GM23248 (cell line): ENCODE measurements at regions not wholly inside any gene's neighbourhood (a gene's known extent, or its start where the extent isn't known, plus 50 kb on each side); places are given as distances from the start of the nearest gene placed in this dataset.

Experiments used
- DNase-seq: peaks from one replicate; pipeline ENCODE4 v3.0.0-alpha.2; 2015
- H2AFZ ChIP-seq: fragments of 200-600 bp; sonication (generic); 2 replicates; pipeline ENCODE4 v1.6.1; 2016; ENCODE audit warnings: antibody characterized with exemption
- H3F3A ChIP-seq: fragments of 200-600 bp; sonication (generic); 2 replicates; pipeline ENCODE4 v1.6.1; 2016; ENCODE audit warnings: mild to moderate bottlenecking, antibody characterized with exemption, mixed run types; ENCODE audit not compliant: insufficient read depth
- H3K27ac ChIP-seq: fragments of 200-600 bp; sonication (generic); 2 replicates; pipeline ENCODE4 v1.5.1; 2016; ENCODE audit warnings: mild to moderate bottlenecking
- H3K27me3 ChIP-seq: fragments of 200-600 bp; sonication (generic); replicated peaks from 2 replicates; pipeline ENCODE4 v1.6.1; 2016; ENCODE audit warnings: mild to moderate bottlenecking; ENCODE audit not compliant: insufficient read depth
- H3K36me3 ChIP-seq: fragments of 200-600 bp; sonication (generic); 2 replicates; pipeline ENCODE4 v1.6.1; 2016; ENCODE audit warnings: low read depth, mild to moderate bottlenecking
- H3K4me1 ChIP-seq: fragments of 200-600 bp; sonication (generic); 2 replicates; pipeline ENCODE4 v1.6.1; 2016; ENCODE audit warnings: mild to moderate bottlenecking; ENCODE audit not compliant: insufficient read depth
- H3K4me2 ChIP-seq: fragments of 200-600 bp; sonication (generic); one replicate; pipeline ENCODE4 v1.6.1; 2016; ENCODE audit warnings: mild to moderate bottlenecking; ENCODE audit not compliant: unreplicated experiment
- H3K4me3 ChIP-seq: fragments of 200-600 bp; sonication (generic); 2 replicates; pipeline ENCODE4 v1.5.1; 2016; ENCODE audit warnings: mild to moderate bottlenecking
- H3K79me2 ChIP-seq: fragments of 200-600 bp; sonication (generic); 2 replicates; pipeline ENCODE4 v1.6.1; 2016; ENCODE audit warnings: mild to moderate bottlenecking; ENCODE audit not compliant: insufficient read depth
- H3K9ac ChIP-seq: fragments of 200-600 bp; sonication (generic); 2 replicates; pipeline ENCODE4 v1.6.1; 2016; ENCODE audit warnings: mild to moderate bottlenecking
- H3K9me2 ChIP-seq: fragments of 200-600 bp; sonication (generic); 2 replicates; pipeline ENCODE4 v1.6.1; 2016; ENCODE audit warnings: mixed run types, mild to moderate bottlenecking, moderate library complexity; ENCODE audit not compliant: insufficient read depth
- H3K9me3 ChIP-seq: fragments of 200-600 bp; sonication (generic); one replicate; pipeline ENCODE4 v1.6.1; 2017; ENCODE audit warnings: low read depth
- H4K20me1 ChIP-seq: fragments of 200-600 bp; sonication (generic); 2 replicates; pipeline ENCODE4 v1.6.0; 2016; ENCODE audit not compliant: insufficient read depth
- EZH2 ChIP-seq: fragments of 200-600 bp; sonication (generic); IDR thresholded peaks from 2 replicates; pipeline ENCODE4 v1.6.1; 2018; ENCODE audit warnings: antibody characterized with exemption, mild to moderate bottlenecking; ENCODE audit not compliant: insufficient read depth, poor library complexity, severe bottlenecking
- EZH2phosphoT487 ChIP-seq: fragments of 200-600 bp; sonication (generic); IDR thresholded peaks from 2 replicates; pipeline ENCODE4 v1.6.1; 2018; ENCODE audit warnings: antibody characterized with exemption, moderate library complexity, mild to moderate bottlenecking, low read depth; ENCODE audit not compliant: insufficient read depth
- WGBS, 2 experiments: methylation state at CpG; one replicate each; pipeline ENCODE4 v1.1.6; 2015 to 2017; ENCODE audit warnings: low lambda C conversion rate in 2 of 2, low coverage in 1 of 2; ENCODE audit errors: missing lambda C conversion rate in 2 of 2; 5-methylcytosine and 5-hydroxymethylcytosine counted together
- in situ Hi-C: fragments of 300-500 bp; cut with MboI; formaldehyde crosslinking; loops from 2 replicates; pipeline ENCODE4 v1.15.0; 2020

GRCh38 chr17:56096026-56096810 is 57.1 kb upstream of the ANKFN1 start:
- Histone ChIP-seq H3K9me2 (no peaks in the 10 kb centered on the region), H3K27me3 (peaks cover 30% of the 10 kb centered on the region), H4K20me1 (no peaks in the 10 kb centered on the region), H3F3A (peaks cover 10% of the 10 kb centered on the region; the same call in 1 of the 2 replicates), H3K27ac (no peak overlapping the region), H3K4me3 (no peak overlapping the region), H3K4me2 (no peak overlapping the region), H3K9ac (no peak overlapping the region), H3K9me3 (no peaks in the 10 kb centered on the region), H3K36me3 (no peaks in the 10 kb centered on the region), H3K79me2 (no peaks in the 10 kb centered on the region), H3K4me1 (no peaks in the 10 kb centered on the region), H2AFZ (no peak overlapping the region)
- in situ Hi-C loops: no loop called here
- no peak for TF ChIP-seq EZH2phosphoT487
- no peak for TF ChIP-seq EZH2
- DNase-seq: peak; percentile 12
- WGBS, 2 experiments: 26 to 31% methylated on average over 3 of the region's 3 CpGs

- in situ Hi-C loops: no loop called here
- Histone ChIP-seq H3K9me2 (no peaks in the 10 kb centered on the region), H2AFZ (no peak overlapping the region), H3K36me3 (no peaks in the 10 kb centered on the region), H3K27me3 (peaks cover 36% of the 10 kb centered on the region), H4K20me1 (no peaks in the 10 kb centered on the region), H3F3A (peaks cover 10% of the 10 kb centered on the region; the same call in 1 of the 2 replicates), H3K27ac (no peak overlapping the region), H3K79me2 (no peaks in the 10 kb centered on the region), H3K9me3 (no peaks in the 10 kb centered on the region), H3K4me1 (no peaks in the 10 kb centered on the region), H3K4me2 (no peak overlapping the region), H3K9ac (no peak overlapping the region), H3K4me3 (no peak overlapping the region)
- no peak for TF ChIP-seq EZH2phosphoT487
- TF ChIP-seq EZH2: no peak
- 38 to 46% methylated on average over 4 of the region's 4 CpGs for WGBS, 2 experiments
- no peak for DNase-seq
Measured at GRCh38 chr17:56098746-56099145, 54.5 kb upstream of the ANKFN1 start.

GRCh38 chr17:56099649-56100048 is 53.6 kb upstream of the ANKFN1 start:
- Histone ChIP-seq H3F3A (peaks cover 10% of the 10 kb centered on the region; the same call in 1 of the 2 replicates), H3K9me3 (no peaks in the 10 kb centered on the region), H3K9me2 (no peaks in the 10 kb centered on the region), H4K20me1 (no peaks in the 10 kb centered on the region), H3K4me2 (no peak overlapping the region), H3K79me2 (no peaks in the 10 kb centered on the region), H3K4me1 (no peaks in the 10 kb centered on the region), H3K4me3 (no peak overlapping the region), H3K36me3 (no peaks in the 10 kb centered on the region), H3K27ac (no peak overlapping the region), H3K9ac (no peak overlapping the region), H3K27me3 (peaks cover 40% of the 10 kb centered on the region), H2AFZ (no peak overlapping the region)
- WGBS, 2 experiments: 20% methylated on average over 5 of the region's 5 CpGs
- in situ Hi-C loops: no loop called here
- DNase-seq: peak; percentile 74
- TF ChIP-seq EZH2phosphoT487 (no peak), EZH2 (no peak)
